Type B pancreatic cell (in vitro differentiated cells): ENCODE measurements at regions not wholly inside any gene's neighbourhood (a gene's known extent, or its start where the extent isn't known, plus 50 kb on each side); places are given as distances from the start of the nearest gene placed in this dataset.

Experiments used
- DNase-seq: peaks from one replicate; pipeline ENCODE4 v3.0.0; 2021; ENCODE audit warnings: mixed read lengths; ENCODE audit not compliant: unreplicated experiment; ENCODE audit errors: extremely low spot score
- H3K27ac Mint-ChIP-seq: 2 replicates; pipeline ENCODE4 v1.8.0; 2021; ENCODE audit warnings: mild to moderate bottlenecking, mixed read lengths
- H3K27me3 Mint-ChIP-seq: 2 replicates; pipeline ENCODE4 v1.8.0; 2021; ENCODE audit warnings: mixed read lengths
- H3K36me3 Mint-ChIP-seq: 2 replicates; pipeline ENCODE4 v1.8.0; 2021; ENCODE audit warnings: mixed read lengths
- H3K4me1 Mint-ChIP-seq: one replicate; pipeline ENCODE4 v1.8.0; 2021; ENCODE audit warnings: mixed read lengths; ENCODE audit not compliant: unreplicated experiment
- H3K4me3 Mint-ChIP-seq: 2 replicates; pipeline ENCODE4 v1.8.0; 2021; ENCODE audit warnings: mild to moderate bottlenecking, mixed read lengths
- H3K9me3 Mint-ChIP-seq: 2 replicates; pipeline ENCODE4 v1.8.0; 2021; ENCODE audit warnings: mixed read lengths
- TF ChIP-seq, protein P1 (sequence below): fragments of 200-600 bp; sonication (generic); conservative IDR thresholded peaks from 2 replicates; pipeline ENCODE4 v1.5.0; 2021; ENCODE audit warnings: antibody characterized with exemption, mild to moderate bottlenecking

DNA sequence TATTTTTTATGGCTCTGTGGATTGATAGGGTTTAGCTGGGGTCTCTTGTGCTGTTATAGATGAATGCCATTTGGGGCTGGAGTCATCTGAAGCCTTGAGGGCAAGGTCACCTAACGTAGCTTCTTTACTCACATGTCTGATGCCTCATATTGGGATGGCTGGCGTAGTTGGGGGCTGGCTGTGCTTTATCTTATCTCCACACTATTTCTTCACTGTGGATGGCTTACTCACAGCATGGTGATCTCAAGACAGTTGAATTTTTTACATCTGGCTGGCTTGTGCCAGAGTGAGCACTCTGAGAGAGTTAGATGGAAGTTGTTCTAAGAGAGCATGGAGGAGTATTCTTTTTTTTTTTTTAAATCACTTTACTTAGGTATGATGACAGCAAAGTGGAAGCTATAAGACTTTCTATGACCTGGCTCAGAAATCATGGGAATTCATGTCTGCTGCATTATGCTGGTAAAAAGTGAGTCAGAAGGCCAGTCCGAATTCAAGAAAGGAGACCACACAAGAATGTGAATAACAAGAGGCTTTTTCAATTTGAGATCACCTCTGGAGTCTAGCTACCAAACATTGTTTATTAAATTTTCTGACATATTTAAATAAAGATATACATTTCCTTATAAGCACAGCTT is 252.4 kb upstream of the TPK1 start:
- Mint-ChIP-seq H3K4me3 (no peak overlapping the region), H3K9me3 (no peaks in the 10 kb centered on the region), H3K27ac (no peak overlapping the region), H3K36me3 (no peaks in the 10 kb centered on the region), H3K4me1 (peaks cover 4% of the 10 kb centered on the region), H3K27me3 (no peaks in the 10 kb centered on the region)
- TF ChIP-seq, protein P1, sequence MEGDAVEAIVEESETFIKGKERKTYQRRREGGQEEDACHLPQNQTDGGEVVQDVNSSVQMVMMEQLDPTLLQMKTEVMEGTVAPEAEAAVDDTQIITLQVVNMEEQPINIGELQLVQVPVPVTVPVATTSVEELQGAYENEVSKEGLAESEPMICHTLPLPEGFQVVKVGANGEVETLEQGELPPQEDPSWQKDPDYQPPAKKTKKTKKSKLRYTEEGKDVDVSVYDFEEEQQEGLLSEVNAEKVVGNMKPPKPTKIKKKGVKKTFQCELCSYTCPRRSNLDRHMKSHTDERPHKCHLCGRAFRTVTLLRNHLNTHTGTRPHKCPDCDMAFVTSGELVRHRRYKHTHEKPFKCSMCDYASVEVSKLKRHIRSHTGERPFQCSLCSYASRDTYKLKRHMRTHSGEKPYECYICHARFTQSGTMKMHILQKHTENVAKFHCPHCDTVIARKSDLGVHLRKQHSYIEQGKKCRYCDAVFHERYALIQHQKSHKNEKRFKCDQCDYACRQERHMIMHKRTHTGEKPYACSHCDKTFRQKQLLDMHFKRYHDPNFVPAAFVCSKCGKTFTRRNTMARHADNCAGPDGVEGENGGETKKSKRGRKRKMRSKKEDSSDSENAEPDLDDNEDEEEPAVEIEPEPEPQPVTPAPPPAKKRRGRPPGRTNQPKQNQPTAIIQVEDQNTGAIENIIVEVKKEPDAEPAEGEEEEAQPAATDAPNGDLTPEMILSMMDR = no peak
- DNase-seq = no peak

- no peak overlapping the region for H3K27ac Mint-ChIP-seq
- no peak for DNase-seq
- H3K27me3 Mint-ChIP-seq = no peaks in the 10 kb centered on the region
- H3K36me3 Mint-ChIP-seq = no peaks in the 10 kb centered on the region
- H3K4me3 Mint-ChIP-seq = no peak overlapping the region
- TF ChIP-seq, protein P1 = no peak
- no peaks in the 10 kb centered on the region for H3K9me3 Mint-ChIP-seq
- H3K4me1 Mint-ChIP-seq = peaks cover 7% of the 10 kb centered on the region
Observed at GRCh38 chr7:145082366-145083161, 246.7 kb upstream of the TPK1 start.

- Mint-ChIP-seq H3K27me3 (no peaks in the 10 kb centered on the region), H3K4me3 (no peak overlapping the region), H3K9me3 (no peaks in the 10 kb centered on the region), H3K36me3 (no peaks in the 10 kb centered on the region), H3K4me1 (no peaks in the 10 kb centered on the region), H3K27ac (no peak overlapping the region)
- DNase-seq = no peak
- TF ChIP-seq, protein P1 = no peak
Observed at GRCh38 chr7:145065473-145065872, 229.6 kb upstream of the TPK1 start.

DNA sequence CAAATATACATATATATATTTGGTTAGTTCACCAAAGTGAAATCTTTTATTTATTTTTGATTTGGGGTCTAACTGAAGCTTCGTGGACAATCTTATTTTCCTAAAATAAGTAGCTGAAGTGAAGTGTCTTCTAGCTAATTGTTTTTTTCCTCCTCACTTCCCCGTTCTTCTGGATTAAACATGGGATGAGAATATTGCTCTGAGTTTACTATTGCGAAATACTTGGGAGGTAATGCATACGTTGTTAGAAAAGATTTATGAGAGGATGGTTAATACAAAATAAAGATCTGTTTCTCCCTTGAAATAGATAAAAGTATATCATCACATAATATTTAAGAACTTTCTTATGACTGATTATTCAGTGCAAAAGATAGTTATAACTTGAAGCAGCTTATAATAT is 228.3 kb upstream of the TPK1 start:
- H3K36me3 Mint-ChIP-seq = no peaks in the 10 kb centered on the region

GRCh38 chr7:145053781-145054180 is 217.9 kb upstream of the TPK1 start:
- H3K36me3 Mint-ChIP-seq = no peaks in the 10 kb centered on the region
- H3K4me1 Mint-ChIP-seq = no peaks in the 10 kb centered on the region
- H3K27me3 Mint-ChIP-seq = no peaks in the 10 kb centered on the region
- H3K4me3 Mint-ChIP-seq = no peak overlapping the region
- no peak overlapping the region for H3K27ac Mint-ChIP-seq
- DNase-seq = no peak
- H3K9me3 Mint-ChIP-seq = peaks cover 4% of the 10 kb centered on the region
- TF ChIP-seq, protein P1 = no peak

More for the DNA sequence above, 228.3 kb upstream of the TPK1 start:
- TF ChIP-seq, protein P1 = no peak
- DNase-seq = no peak
- Mint-ChIP-seq H3K27me3 (no peaks in the 10 kb centered on the region), H3K4me1 (no peaks in the 10 kb centered on the region), H3K9me3 (no peaks in the 10 kb centered on the region), H3K27ac (no peak overlapping the region), H3K4me3 (no peak overlapping the region)
